ENCODE measurements at regions not wholly inside any gene's neighbourhood (a gene's known extent, or its start where the extent isn't known, plus 50 kb on each side); places are given as distances from the start of the nearest gene placed in this dataset.

DNA sequence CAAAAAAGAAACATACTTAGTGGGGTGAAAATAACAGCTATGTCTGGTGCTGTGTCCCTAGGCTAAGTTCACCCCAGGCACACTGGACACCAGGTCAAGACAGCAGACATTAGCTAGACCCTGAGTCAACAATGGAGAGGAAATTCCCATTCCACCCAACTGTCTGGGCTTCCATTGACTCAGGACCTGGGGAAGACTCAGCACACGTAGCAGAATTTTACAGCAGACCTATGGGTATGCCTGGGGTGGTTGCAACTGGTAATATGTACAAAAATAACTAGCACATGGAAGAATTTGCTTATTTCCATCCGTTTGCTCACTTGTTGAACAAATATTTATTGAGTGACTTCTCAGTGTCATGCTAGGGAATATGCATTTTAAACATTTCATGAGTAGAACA, 117.0 kb downstream of the GAS1 start:
- DNase-seq (ENCODE audit: low spot score) = no peak

DNA sequence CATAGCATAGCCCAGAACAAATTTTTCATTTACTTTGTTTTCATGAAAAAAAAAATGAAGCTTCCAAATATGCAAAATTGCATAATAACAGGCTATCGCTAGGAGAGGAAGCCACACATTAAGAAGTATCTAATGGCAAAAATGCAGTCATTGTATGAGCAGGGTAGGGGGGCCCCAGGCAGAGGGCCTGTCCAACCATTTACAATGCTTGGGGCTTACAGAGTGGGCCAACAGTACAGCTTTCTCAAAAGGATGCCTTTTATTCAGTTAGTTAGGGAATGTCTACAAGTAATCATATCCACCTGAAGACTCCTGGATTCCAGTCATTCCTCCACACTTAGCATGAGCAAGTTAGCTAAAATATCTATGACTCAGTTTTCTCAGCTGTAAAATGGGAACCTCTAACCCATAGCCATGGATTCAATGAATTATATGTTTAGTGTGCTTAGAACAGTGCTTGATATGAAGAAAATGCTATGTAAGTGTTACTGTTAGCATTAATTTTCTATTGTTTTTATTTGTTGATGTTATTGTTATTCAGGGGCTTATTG, 117.7 kb downstream of the GAS1 start:
- peak; percentile 8 for DNase-seq (ENCODE audit: low spot score)

DNA sequence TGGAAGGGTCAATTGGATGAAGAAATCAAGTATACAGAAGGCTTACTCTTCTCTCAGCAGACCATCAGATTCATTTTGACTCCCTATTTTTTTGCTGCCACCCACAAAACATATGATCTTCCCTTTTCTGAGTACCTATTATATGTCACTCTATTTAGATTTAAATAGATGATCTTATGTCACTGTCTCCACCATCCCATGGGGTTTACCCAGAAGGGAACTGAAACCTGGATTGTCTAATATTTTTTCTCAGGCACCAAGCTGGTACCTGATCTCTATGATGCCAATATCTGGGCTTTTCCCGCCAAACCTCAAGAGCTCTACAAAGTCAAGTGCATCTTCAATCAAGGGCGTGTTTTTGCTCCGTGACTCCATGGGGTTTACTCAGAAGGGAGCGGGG, 118.7 kb downstream of the GAS1 start:
- DNase-seq (ENCODE audit: low spot score) = no peak

DNA sequence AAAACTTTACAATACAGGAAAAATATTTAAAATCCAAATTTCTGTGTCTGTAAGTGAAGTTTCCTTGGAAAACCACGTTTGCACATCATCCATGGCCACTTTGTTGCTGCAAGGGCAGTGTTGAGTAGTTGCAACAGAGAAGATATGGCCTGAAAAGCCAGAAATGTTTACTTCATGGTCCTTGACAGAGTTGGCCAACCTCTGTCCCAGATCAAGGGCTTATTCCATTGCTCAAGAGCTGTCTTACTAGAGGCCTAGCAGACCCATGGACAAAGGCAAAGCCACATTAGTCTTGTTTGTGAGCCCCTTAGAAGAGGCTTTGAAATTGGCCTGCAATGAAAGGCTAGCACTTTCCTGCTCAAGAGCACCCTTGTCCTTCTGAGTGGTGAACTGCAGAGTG, 119.4 kb downstream of the GAS1 start:
- no peak for DNase-seq (ENCODE audit: low spot score)

DNA sequence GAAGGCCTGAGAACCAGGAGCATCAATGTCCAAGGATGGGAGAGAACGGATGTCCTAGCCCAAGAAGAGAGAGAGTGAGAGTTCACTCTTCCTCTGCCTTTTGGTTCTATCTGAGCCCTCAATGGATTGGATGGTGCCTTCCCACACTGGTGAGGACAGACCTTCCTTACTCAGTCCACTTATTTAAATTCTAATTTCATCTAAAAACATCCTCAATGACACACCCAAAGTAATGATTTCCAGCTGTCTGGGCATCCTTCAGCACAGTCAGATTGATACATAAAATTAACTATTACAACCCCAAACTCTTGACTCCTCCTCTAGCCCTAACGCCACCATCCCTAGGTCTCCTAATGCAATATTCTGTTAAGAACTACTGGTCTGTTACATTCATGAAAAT, 122.0 kb downstream of the GAS1 start:
- DNase-seq (ENCODE audit: low spot score) = no peak

DNA sequence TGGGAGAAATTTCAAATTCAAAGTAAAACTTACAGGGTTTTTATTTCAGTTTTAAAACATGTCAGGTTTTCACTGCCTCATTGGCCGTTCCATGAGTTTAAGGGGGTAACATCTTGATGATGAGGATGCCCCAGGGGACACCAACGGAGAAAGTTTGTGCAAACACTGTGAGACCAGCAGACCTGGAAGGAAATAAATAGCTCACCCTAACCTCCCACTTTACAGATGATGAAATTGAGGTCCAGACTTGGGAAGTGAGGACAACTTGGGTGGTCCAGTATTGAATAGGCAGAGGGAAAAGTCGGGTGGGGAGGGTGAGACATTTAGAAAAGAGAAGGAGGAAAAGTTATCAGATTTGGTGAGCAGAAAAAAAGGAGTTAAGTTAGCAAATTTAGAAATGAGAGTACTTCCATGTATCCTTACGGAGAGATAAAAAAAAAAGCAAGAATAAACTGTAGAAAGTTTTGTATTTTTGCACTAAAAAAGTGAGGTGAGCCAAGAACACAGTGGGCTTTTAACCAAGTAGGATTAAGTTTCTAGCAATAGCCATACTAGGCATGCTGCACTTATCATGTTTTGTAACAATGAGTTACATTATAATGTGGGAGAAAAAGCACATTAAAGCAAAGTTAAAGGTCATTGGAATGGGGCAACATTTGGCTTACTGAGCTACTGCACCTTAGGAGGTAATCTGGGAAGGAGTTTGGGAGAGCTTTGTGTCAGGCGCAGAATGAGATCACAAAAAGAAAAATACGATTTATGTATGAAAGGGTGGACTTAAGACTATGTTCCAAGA, 125.1 kb downstream of the GAS1 start:
- no peak for DNase-seq (ENCODE audit: low spot score)

DNA sequence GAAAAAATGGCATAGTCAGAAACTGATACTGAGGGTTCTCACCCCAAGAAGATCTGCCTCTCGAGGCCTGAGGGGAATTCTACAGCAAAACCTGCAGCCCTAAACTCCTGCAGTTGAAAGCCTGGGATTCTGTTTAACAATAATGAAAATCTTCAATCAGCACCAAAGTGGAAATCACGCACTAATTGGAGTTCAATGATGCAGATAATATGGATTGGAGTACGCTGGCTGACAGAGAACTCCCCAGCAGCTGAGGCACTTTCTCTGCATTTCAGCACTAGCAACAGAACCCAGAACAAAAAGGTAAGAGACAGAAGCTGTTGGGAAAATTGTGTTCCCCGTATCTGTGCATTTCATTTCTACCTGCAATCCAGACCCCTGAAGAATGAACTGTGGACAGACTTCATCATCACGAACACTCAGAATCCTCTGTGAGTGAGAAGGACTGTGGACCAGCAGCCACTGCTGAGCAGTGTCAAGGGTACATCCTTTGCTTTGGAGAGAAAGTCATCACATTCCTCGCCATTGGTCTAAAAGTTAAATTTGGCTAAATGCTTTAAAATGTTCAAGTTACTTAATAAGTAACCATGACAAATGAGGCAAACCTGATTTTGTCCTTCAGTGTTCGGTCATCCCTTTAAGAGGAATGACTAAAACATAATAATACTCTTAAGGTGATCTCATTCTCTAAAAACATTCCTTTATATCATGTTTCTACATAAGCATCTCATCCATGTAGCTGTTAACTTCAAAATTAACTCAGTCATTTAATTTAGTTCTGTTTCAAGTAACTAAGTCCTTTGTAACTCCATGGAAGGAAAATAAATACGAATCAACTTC, 126.1 kb downstream of the GAS1 start:
- DNase-seq (ENCODE audit: low spot score) = no peak

DNA sequence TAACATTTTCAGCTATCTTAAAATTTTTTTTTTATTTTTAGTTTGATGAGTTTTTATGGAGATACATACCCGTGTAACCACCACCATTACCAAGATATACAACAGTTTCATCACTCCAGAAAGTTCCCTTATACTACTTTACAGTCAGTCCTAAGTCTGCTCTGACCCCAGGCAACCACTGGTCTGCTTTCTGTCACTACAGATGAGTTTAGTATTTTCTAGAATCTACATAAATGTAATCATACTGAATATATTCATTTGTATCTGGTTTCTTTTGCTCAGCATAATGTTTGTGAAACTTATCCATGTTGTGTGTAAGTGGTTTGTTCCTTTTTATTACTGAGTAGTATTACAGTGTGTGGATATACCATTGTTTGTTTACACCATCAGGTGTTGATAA, 127.8 kb downstream of the GAS1 start:
- DNase-seq (ENCODE audit: low spot score) = no peak

DNA sequence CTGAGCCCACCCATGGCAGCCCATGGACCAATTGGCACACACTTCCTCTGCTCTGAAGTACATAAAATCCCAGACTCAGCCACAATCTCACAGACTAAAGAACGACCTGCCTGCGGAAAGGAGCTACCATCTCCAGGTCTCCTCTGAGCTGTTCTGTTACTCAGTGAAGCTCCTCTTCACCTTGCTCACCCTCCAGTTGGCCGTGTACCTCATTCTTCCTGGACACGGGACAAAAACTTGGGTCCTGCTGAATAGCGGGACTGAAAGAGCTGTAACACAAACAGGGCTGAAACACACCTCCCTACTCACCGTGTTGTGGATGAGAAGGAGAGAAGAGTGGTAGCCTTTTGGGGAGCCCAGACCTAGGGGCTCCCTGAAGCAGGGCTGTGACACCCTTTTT, 128.7 kb downstream of the GAS1 start:
- no peak for DNase-seq (ENCODE audit: low spot score)

DNA sequence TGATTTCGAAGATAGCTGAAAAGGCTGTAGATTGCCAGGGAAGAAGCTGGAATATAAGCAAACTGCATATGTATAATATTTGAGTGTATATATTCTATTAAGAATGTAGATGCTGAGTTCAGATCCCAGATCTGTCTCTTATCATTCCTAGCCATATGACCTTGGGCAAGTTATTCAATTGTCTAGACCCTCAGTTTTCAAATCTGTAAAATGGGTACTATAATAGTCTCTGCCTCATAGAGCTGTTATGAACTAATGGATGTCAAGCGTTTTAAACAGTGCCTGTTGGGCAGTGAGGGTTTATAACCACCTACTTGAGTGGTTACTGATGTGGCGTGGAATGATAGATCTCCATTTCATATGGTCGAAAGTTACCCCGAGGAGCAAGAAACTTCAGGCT, 130.4 kb downstream of the GAS1 start:
- DNase-seq (ENCODE audit: low spot score) = no peak

DNA sequence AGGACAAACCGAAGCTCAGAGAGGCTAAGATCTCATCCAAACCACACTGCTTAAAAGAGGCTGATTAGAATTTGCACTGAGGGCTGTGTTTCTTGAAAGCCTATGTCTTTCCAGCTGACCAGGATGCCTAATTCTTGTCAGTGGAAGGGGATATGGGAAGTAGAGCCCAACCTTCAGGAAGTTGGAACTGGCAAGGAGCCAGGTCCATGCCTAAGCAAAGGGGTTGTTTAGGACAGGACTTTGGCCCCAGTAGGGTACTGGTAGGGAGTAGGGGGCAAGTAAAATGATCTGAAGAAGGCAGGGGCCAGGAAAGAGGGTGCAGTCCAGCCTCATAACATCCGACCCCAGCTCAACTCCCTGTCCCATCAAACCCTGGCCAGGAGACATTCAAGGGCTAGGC, 130.9 kb downstream of the GAS1 start:
- DNase-seq (ENCODE audit: low spot score) = no peak

DNA sequence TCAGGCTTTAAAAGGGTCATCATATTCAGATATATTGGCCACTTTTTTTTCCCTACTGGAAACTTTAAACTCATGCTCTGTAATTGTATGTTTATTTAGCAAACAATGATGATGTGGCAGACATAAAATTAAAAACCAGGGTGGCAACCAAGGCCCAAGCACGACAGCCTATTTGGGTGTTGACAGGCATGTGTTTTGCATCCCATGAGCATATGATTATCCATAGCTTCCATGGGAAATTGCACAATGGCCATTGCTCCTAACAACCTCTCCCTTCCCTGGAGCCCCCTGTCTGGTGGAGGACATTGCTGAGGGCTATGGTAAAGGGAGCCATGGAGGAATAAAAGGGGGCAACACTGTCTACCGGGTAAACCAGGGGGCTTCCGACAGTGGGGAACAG, 134.7 kb downstream of the GAS1 start:
- DNase-seq (ENCODE audit: low spot score) = no peak

DNA sequence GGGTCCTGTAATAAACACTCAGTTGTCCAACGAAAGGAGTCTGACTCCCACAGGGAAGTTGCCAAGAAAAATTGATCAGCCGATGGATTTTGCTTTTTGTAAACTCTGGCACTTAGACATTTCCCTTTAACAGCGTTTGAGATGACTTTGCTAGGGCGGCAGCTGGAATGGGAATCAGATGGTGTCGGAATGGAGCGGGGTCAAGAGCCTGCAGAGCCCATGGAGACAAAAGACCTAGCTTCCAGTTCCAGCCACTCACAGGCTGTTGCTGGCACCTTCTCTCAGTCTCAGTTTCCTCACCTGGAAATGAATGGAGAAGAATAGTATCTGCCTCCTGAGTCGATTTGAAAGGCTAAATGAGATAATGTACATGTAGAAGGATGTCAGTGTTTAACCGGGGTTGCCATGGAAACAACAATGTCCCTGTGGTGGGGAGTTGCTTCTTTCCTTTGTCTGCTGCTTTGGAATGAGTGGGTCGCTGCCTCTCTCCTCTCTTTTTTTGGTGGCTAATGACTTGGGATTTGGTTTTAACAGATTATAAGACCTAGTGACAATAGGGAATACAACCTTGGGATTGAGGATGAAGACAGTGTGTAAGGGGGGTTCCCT, 137.4 kb downstream of the GAS1 start:
- DNase-seq (ENCODE audit: low spot score) = no peak

DNA sequence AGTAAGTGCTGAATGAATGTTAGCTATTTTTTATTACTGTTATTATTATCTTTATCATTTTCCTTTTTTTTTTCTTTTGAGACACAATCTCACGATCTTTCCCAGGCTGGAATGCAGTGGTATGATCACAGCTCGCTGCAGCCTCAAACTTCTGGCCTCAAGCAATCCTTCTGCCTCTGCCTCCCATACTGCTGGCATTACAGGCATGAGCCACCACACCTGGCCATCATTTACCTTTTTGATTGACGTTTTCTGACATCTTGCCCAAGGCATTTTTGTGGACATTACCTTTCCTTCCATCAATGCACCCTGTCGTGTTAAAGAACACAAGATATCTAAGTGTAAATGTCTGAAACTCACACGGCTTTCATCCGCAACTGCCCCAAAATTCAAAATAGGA, 138.2 kb downstream of the GAS1 start:
- DNase-seq (ENCODE audit: low spot score) = no peak

DNA sequence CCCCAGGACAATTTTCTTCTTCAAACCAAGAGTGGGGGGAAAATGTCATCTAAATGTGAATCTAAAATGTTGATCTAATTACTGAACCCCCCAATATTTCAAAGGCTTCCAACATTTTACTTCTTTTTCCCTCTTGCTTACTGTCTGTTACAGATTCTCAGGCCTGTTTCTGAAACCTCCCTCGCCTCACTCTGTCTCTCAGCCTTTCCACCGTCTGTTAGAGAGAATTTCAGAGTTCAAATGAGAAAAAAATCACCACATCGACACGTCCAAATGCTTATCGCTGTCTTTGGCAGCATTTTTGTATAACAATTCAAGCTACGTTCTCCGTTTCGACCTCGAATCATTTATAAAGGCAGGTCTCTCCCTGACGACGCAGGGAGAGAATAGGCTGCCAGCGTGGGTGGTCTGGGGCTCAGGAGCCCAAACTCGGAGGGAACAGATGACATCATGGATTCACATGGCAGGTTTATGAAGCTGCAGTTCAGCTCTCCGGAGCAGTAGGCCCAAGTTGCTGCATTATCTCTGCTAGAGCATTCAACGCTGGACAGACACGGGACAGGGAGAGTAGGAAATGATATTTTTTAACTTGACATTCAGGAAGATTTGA, 139.8 kb downstream of the GAS1 start:
- peak; percentile 8 for DNase-seq (ENCODE audit: low spot score)

DNA sequence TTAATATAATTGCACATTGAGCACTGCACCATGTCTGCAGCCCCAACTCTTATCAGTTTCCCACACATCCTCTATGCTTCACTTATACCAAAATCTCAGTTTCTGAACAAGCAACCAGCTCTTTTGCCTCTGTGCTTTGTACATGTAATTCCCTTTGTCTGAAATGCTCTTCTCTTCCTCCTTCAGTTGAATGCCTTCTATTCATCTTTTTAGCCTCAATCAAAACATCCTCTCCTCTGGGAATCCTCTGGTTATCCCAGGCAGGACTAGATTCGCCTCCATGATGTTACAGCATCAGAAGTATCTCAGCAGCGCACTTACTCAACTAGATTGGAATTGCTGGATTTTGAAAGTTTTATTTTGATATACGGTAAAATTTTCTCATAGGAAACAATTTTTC, 143.3 kb downstream of the GAS1 start:
- DNase-seq (ENCODE audit: low spot score) = no peak

DNA sequence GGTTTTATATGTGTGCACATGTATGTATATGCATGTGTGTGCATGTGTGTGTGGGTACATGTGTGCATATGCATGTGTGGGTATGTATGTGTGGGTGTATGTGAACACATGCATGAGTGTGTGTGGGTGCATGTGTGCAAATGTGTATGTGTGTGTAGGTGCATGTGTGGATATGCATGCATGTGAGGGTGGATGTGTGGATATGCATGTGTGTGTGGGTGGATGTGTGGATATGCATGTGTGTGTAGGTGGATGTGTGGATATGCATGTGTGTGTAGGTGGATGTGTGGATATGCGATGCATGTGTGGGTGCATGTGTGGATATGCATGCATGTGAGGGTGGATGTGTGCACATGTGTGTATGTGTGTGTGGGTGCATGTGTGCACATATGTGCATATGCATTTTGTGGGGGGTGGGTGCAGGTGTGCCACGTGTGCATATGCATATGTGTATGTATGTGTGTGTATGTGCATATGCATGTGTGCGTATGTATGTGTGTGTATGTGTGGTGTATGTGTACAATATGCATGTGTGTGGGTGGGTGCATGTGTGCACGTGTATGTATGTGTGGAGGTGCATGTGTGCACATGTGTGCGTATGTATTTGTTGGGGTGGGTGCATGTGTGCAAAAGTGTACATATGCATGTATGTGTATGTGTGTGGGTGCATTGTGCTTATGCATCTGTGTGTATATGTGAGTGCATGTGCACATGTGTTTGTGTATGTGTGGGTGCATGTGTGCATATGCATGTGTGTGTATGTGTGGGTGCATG, 144.2 kb downstream of the GAS1 start:
- no peak for DNase-seq (ENCODE audit: low spot score)

DNA sequence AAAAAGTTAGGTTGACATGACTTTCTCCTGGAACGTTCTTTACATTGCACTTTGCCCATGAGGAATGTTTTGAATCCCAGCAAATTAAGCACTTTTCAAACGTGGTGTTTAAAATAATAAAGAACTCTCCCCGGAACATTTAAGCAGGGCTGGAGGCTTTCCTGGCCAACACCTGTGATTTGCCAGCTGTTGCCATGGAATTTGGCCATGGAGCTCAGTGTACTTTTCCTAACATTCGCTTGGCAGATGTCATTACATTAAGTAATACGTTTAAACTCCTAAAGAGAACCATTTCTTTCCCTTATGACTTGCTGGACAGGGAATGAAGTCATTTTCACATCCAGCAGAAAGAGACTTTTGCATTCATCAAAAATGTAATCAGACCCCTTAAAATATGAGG, 146.1 kb downstream of the GAS1 start:
- DNase-seq (ENCODE audit: low spot score) = peak; percentile 19

DNA sequence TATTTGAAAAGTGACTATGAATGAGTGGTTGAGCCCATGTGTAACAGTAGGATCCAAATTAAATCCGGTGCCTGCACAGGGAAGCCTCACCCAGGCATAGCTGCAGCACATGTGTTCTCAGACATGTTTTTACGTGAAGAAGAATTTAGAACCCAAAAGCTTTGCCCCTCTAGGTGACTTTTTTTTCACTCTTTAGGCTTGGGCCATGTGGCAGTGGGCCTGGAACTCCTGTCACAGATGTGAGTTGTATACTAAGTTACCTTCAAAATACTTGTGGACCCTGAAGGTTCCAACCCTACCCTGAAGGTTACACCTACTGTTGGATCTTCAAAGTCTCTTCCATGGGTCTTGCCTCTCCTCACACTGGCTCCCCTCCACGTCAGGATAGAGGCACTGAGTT, 146.6 kb downstream of the GAS1 start:
- no peak for DNase-seq (ENCODE audit: low spot score)

DNA sequence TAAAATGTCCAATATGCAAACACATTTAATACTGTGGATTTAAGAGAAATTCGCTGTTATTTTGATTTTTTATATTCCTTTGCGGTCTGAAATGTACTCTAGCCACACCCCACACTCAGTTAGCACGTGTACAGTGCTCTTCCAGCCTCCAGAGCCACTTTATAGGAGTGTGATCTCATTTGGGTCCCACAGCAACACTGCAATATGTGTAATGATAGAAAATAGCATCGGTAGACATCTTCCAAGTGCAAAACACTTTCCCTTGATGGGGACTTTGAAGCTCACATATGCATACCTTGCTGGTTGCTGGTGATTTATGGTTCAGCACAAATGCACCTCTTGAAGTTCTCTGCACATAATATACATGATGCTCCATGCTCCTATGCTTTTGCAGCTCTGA, 148.3 kb downstream of the GAS1 start:
- no peak for DNase-seq (ENCODE audit: low spot score)

DNA sequence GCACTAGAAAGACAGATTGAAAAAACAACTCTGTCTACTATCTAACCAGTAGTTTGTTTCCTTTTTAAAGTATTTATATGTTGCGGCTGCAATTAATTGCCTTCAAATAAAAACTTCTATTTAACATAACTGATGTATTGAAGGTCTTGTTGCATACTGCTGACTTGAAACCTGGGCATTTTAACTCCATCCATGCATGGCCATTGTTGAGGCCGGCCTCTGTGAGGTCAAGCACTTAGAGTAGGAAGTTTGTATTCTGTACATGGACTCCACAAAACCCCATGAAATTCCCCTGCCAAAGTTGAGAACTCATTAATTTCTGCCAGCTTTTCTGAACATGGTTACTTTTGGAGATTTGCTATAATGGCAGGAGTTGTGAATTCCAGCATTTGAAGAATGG, 150.6 kb downstream of the GAS1 start:
- no peak for DNase-seq (ENCODE audit: low spot score)

Data from AG08395 (cell line).